ENCODE measurements at regions not wholly inside any gene's neighbourhood (a gene's known extent, or its start where the extent isn't known, plus 50 kb on each side); places are given as distances from the start of the nearest gene placed in this dataset.

GRCh38 chr13:68145852-68146251 lies 915.7 kb upstream of the PCDH9 start:
- no peak for DNase-seq (ENCODE audit: low spot score)

DNA sequence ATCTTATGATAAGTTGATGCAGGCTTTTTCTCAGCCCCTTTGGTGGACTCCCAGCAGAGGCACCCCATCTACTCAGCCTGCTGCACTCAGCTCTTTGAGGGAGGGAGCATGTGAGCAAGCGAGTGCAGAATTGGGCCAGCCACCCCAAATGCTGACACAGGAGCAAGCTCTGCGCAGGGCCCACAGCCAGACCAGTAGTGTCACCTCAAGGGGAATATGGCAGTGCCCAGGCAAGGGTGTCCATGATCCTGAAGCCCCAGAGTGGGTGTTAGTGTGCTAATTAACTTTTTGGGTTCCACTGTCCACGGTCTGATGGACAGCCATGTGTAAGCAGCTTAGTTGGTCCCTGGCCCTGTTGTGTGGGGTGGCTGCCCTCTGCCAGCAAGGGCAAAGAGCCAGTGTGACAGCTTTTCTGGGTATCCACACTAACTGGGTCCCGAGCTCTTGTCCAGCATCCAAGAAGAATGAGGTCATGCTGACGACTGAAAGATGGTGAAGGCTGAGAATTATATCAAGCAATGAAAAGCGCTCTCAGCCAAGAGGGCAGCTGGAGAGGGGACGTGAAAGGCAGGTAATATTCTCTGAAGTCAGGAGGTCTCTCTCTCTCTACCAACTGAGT lies 898.3 kb upstream of the PCDH9 start:
- DNase-seq (ENCODE audit: low spot score), result no peak

- DNase-seq (ENCODE audit: low spot score), result no peak
Measured at GRCh38 chr13:68125087-68125480, 894.9 kb upstream of the PCDH9 start.

DNA sequence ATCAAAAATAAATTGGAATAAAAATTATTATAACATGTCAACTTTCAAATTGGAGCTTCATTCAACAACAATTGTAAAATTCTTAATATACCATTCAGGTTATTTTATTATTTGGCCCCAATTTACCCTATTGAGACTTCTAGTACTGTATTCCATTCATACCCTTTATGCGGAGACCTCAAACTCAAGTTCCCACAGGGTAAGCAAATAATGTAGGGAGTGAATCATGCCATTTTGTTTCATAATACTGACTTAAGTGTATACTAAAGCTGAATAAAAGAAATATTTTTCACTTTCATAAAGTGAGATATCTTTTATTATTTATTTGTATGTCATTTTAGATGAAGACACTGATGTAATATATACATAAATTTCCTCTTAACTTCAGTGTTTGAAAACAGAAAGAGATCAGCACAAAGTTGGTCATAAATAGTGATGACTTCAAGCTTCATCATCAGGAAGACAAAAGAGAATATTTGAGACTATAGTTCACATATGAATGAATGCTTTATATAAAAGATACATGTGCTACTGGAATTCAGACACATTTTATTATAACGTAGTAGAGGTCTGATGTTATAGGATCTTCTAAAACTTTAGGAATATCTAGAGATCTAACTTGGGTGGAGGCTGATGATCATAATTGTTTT lies 894.4 kb upstream of the PCDH9 start:
- DNase-seq (ENCODE audit: low spot score), result no peak

- DNase-seq (ENCODE audit: low spot score), result no peak
Measured at GRCh38 chr13:68110178-68110768, 880.1 kb upstream of the PCDH9 start.

DNA sequence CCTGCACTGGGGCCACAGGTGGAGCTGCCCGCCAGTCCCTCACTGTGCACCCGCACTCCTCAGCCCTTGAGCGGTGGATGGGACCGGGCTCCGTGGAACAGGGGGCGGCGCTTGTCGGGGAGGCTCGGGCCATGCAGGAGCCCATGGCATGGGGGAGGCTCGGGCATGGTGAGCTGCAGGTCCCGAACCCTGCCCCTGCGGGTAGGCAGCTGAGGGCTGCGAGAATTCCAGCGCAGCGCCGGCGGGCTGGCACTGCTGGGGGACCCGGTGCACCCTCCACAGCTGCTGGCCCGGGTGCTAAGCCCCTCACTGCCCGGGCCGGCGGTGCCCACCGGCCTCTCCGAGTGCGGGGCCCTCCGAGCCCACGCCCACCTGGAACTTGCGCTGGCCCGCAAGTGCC lies 877.5 kb upstream of the PCDH9 start:
- DNase-seq (ENCODE audit: low spot score), result no peak

DNA sequence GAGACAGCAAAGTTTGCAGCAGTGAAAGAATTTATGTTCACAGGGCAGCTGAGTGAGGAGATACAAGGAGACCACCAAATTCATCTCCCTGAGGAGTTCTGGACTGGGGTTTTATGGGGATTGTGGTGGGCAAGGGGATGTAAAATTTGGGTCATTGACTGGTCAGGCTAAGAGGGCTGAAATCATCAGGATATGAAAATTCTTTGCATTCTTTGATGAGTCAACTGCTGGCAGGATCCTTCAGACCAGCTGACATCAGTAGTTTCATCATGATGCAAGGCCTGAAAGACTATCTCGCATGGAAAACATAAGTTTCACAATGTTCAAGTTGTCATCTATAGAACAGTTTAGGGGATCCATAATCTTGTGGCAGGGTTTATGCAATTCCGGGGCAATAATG lies 869.5 kb upstream of the PCDH9 start:
- DNase-seq (ENCODE audit: low spot score), result peak; percentile 2

DNA sequence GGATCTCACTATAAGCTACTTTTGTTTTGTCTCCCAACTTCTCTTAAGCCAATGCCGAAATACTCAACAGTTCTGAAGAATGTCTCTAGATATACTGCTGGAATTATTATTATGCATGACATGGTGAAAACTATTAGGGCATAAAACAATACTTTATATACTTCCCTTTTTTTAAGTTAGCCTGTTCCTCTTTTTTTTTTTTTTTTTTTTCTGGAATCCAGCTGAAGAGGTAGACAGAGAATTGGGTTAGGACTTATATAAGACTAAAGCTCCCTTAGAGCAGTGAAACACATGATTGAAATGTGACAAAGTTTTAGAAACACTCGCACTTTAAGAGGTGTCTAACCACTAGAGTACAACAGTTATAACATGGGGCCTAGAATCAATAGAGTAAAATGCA lies 850.9 kb upstream of the PCDH9 start:
- DNase-seq (ENCODE audit: low spot score), result no peak

DNA sequence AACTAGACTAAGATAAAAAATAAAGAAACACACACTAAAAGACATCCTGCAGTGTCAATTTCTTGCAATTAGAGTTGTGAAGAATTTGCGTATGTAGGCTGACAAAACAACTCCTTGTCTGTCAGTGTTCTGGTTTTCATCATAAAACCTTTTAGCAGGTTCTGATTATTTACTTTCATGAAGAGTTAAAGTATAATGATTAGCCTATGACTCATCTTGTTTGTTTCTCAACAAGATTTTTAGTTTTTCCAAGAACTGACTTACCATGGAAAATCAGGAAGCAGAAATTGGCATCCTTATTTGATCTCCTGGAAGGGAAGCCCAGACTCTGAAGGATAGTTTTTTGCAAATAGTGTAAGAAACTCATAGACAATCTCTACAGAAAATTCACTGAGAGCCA lies 848.7 kb upstream of the PCDH9 start:
- DNase-seq (ENCODE audit: low spot score), result no peak

- no peak for DNase-seq (ENCODE audit: low spot score)
Measured at GRCh38 chr13:68078469-68078868, 848.3 kb upstream of the PCDH9 start.

DNA sequence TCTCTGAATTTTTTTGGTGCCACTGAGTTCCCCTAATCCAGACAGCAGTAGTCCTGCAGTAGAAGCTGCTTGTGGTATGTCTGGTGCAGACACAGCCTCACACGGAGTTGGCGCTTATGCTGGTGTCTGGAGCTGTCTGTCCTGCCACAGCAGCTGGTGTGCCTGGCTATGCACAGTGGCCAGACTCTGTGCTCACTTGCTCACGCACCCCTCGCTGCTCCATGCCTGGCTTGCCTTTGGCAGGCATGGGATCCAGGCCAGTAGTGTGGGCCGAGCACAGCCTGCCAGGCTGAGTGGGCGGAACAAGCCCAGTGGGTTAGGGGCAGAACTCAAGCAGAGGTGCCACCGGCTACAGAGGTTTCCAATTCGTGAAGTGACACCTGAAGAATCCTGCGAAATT lies 845.9 kb upstream of the PCDH9 start:
- no peak for DNase-seq (ENCODE audit: low spot score)

GRCh38 chr13:68066879-68067513 lies 836.9 kb upstream of the PCDH9 start:
- DNase-seq (ENCODE audit: low spot score), result no peak

DNA sequence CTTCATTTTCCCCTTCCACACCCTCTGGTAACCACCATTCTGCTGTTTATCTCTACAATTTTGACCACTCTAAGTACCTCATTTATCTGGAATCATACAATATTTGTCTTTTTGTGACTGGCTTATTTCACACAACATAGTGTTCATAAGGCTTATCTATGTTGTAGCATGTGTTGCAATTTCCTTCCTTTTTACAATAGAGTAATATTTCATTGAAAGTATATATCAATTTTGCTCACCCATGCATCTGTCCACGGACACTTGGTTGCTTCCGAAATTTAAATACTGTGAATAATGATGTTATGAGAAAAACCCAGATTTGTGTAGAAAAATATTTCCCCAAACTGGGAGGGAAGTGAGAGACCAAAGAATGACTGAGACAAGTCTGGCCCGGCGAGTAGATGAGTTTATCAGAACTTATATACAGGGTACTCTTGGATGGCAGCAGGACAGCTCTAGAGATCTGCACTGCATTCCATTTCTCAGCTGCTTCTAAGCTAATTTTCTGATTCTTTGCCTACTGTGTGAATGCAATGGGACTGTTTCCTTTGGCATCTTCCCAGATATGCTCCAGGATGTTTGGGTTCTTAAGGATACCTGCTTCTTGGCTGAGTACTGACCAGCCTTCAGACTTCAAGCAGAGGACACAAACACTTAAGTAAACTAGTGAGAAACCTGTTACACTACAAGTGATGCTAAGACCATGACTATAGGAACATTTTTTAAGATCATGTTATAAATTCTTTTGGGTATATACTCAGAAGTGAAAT lies 834.0 kb upstream of the PCDH9 start:
- no peak for DNase-seq (ENCODE audit: low spot score)

- no peak for DNase-seq (ENCODE audit: low spot score)
Measured at GRCh38 chr13:68063181-68063580, 833.0 kb upstream of the PCDH9 start.

- DNase-seq (ENCODE audit: low spot score), result no peak
Measured at GRCh38 chr13:68057836-68058235, 827.7 kb upstream of the PCDH9 start.

DNA sequence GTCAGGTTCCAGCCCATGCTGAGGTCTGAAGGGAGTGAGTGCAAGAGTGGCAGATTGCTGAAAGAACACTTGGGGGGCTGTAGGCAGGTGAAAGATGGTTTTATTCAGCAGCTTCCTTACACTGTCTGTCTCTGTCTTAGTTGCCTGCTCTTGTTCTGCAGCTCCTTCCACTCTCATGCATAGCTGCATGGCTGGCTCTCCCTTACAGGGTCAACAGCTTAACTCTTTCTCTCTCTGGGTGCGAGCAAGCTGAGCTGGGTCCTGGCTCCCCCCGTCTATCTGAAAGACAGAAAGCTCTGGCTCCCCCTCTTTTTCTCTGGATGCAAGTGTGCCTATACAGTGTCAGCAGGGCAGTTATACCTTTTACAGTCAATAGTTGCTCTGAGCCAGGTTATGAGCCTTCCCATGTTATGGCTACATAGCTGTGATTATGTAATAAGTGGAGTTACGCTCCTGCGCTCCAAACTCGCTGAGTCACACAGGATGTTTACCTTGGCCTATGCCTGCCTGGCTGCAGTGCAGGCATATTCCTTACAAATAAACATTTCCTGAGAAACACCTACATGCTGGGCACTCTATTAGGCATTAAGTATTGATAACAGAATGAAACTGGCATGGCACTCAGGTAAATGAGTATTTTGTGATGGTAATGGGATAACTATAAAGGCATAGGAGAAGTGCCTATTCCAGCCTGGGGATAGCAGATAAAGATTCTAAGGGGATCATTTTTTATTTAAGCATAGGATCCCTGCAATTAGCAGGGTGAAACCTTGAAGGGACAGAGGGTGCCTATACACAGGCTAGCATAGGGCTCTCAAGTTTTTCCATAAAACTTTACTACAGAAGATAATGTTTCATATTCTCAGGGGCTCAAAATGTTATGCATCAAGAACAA lies 826.9 kb upstream of the PCDH9 start:
- DNase-seq (ENCODE audit: low spot score), result no peak

DNA sequence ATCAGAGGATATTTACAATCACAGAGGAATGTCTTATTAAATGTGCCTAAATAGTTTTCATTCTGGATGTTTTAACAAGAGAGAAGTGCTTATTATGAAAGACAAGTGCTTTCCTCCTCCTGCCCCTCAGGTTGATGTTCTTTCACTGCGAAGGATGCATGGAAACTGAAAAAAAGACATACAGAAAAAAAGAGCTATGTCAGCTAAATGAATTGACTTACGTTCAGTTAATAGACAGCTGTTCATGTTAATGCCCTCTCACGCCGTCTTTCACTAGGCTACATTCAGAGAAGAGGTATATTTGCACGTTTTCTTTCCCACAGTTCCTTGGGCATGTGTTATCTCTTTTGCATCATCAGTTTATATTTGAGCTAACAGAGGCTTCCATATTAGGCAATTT lies 821.8 kb upstream of the PCDH9 start:
- DNase-seq (ENCODE audit: low spot score), result no peak

DNA sequence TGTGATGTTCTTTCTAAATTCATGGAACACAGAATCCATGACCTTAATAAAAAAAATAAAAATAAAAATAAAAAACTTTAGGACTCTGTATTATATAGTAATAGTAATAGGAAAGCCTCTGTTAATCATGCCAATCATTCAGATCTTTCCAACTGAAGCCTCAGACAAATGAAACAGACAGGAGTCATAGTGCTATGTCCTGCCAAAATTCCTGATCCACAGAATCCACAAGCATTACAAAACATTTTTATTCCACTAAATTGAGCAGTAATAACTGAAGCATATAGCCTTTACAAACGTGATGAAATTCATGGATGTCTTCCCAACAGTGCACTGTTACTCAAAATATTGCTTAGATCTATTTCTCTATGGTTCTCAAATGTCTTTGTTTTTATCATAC lies 820.6 kb upstream of the PCDH9 start:
- DNase-seq (ENCODE audit: low spot score), result no peak

- DNase-seq (ENCODE audit: low spot score), result no peak
Measured at GRCh38 chr13:68048802-68049359, 818.7 kb upstream of the PCDH9 start.

- DNase-seq (ENCODE audit: low spot score), result no peak
Measured at GRCh38 chr13:68047889-68048288, 817.8 kb upstream of the PCDH9 start.

- DNase-seq (ENCODE audit: low spot score), result no peak
Measured at GRCh38 chr13:68046903-68047302, 816.8 kb upstream of the PCDH9 start.
